CD4-positive, alpha-beta T cell (primary cell): ENCODE measurements at regions not wholly inside any gene's neighbourhood (a gene's known extent, or its start where the extent isn't known, plus 50 kb on each side); places are given as distances from the start of the nearest gene placed in this dataset.

Experiments used
- ATAC-seq: fragments of 200-7000 bp; cut with Tn5 transposase; one replicate; pipeline ENCODE4 v1.10.0; 2022; ENCODE audit warnings: mild to moderate bottlenecking; ENCODE audit not compliant: poor library complexity
- CTCF ChIA-PET: fragments of 350-600 bp; sonication (Branson Sonifier 250); formaldehyde crosslinking; loops from one replicate; lab custom pipeline; 2021; ENCODE audit warnings: antibody characterized with exemption, inconsistent platforms; lab: Charles Lee
- POLR2A ChIA-PET: fragments of 350-600 bp; sonication (Branson Sonifier 250); formaldehyde crosslinking; loops from one replicate; lab custom pipeline; 2021; ENCODE audit warnings: antibody characterized with exemption, inconsistent platforms; lab: Charles Lee
- DNase-seq, 14 experiments: peaks; one replicate each; pipeline ENCODE4 v3.0.0-alpha.2; 2013 to 2020; ENCODE audit warnings: mixed read lengths in 2 of 14
- H3K27ac ChIP-seq, 2 donors: one replicate each; pipeline versions ENCODE4 v1.5.1 to v1.7.0; 2013; ENCODE audit warnings: low read length in 2 of 2, low read depth in 1 of 2, mild to moderate bottlenecking in 1 of 2
- H3K27me3 ChIP-seq, 2 experiments: 1 replicate in 1 of 2; 2 replicates in 1 of 2; pipeline versions ENCODE4 v1.6.1 to v1.7.0; 2013; ENCODE audit warnings: low read length in 2 of 2, control low read depth in 1 of 2, mild to moderate bottlenecking in 1 of 2, moderate library complexity in 1 of 2; ENCODE audit not compliant: insufficient read depth in 2 of 2, control insufficient read depth in 1 of 2
- H3K36me3 ChIP-seq: one replicate; pipeline ENCODE4 v1.6.1; 2013; ENCODE audit warnings: low read length, control low read depth; ENCODE audit not compliant: insufficient read depth
- H3K4me1 ChIP-seq: one replicate; pipeline ENCODE4 v1.6.1; 2013; ENCODE audit warnings: low read length, control low read depth; ENCODE audit not compliant: insufficient read depth
- H3K4me3 ChIP-seq: one replicate; pipeline ENCODE4 v1.5.1; 2013; ENCODE audit warnings: mild to moderate bottlenecking, low read length, moderate library complexity
- H3K9me3 ChIP-seq, 2 experiments: 1 replicate in 1 of 2; 2 replicates in 1 of 2; pipeline versions ENCODE4 v1.6.1 to v1.7.0; 2013; ENCODE audit warnings: low read length in 2 of 2, mild to moderate bottlenecking in 2 of 2, control low read depth in 1 of 2, moderate library complexity in 1 of 2; ENCODE audit not compliant: control insufficient read depth in 1 of 2, insufficient read depth in 1 of 2
- H3K27ac Mint-ChIP-seq: one replicate; pipeline ENCODE4 v1.8.0; 2020; ENCODE audit warnings: mixed read lengths
- H3K27me3 Mint-ChIP-seq: one replicate; pipeline ENCODE4 v1.8.0; 2021; ENCODE audit warnings: mixed read lengths
- H3K36me3 Mint-ChIP-seq: one replicate; pipeline ENCODE4 v1.8.0; 2021; ENCODE audit warnings: low read depth, mixed read lengths
- H3K4me1 Mint-ChIP-seq: one replicate; pipeline ENCODE4 v1.8.0; 2021; ENCODE audit warnings: low read depth, mixed read lengths
- H3K4me3 Mint-ChIP-seq: one replicate; pipeline ENCODE4 v1.8.0; 2020; ENCODE audit warnings: mild to moderate bottlenecking, mixed read lengths
- H3K9me3 Mint-ChIP-seq: one replicate; pipeline ENCODE4 v1.8.0; 2020; ENCODE audit warnings: mixed read lengths
- intact Hi-C, 2 experiments: fragments of 100-400 bp; cut with DNase I in 1 of 2; cut with micrococcal nuclease in 1 of 2; formaldehyde crosslinking; loops; one replicate each; pipeline versions ENCODE4 v1.15.1 to v1.9.0; 2023 to 2025; cut with DNase I, micrococcal nuclease
- TF ChIP-seq, protein P1 (sequence below): fragments of 200-600 bp; IDR thresholded peaks from one replicate; pipeline ENCODE4 v1.8.0; 2022; ENCODE audit warnings: antibody characterized with exemption, mild to moderate bottlenecking

DNA sequence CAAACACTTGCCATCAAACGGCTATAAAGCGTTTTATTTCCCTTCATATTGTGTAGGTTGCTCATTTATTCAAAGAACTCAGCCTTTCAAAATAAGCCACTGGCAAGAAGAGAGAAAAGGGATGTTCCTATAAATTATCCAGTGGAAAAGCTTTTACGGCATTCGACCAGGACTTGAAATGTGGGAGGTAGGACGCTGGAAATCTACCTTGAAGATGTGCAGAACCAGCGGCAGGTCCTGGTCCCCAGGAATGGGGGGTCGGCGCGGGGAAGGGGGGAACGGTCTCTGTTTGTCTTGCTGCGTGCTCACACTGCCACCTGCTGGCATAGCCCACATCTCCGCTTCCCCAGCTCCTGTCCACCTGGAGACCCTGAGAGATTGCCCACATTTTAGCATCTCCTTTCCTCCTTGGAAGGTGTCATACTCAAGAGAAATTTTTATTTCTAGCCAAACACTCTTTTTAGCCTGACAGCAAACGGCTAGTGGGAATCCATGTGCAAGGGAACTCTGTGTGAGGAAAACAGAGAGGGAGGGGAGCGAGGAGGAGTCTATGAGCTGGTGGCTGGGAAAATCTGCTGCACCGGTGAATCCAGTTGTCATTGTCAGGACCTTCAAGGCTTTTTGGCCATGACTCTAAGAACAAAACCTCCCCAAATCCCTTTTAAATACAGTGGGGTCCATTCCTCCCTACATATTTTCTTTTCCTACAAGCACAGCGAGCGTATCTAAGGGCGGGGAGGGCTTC, 349.0 kb upstream of the PKDCC start:
- peaks cover 2% of the 10 kb centered on the region for H3K4me1 ChIP-seq
- Mint-ChIP-seq H3K9me3 (no peaks in the 10 kb centered on the region), H3K4me3 (no peak overlapping the region), H3K4me1 (no peaks in the 10 kb centered on the region), H3K36me3 (no peaks in the 10 kb centered on the region), H3K27ac (no peak overlapping the region), H3K27me3 (peaks cover 15% of the 10 kb centered on the region)
- ATAC-seq, result no peak
- H3K36me3 ChIP-seq, result no peaks in the 10 kb centered on the region
- no peak overlapping the region for H3K4me3 ChIP-seq
- no peak overlapping the region for H3K27ac ChIP-seq
- TF ChIP-seq, protein P1, sequence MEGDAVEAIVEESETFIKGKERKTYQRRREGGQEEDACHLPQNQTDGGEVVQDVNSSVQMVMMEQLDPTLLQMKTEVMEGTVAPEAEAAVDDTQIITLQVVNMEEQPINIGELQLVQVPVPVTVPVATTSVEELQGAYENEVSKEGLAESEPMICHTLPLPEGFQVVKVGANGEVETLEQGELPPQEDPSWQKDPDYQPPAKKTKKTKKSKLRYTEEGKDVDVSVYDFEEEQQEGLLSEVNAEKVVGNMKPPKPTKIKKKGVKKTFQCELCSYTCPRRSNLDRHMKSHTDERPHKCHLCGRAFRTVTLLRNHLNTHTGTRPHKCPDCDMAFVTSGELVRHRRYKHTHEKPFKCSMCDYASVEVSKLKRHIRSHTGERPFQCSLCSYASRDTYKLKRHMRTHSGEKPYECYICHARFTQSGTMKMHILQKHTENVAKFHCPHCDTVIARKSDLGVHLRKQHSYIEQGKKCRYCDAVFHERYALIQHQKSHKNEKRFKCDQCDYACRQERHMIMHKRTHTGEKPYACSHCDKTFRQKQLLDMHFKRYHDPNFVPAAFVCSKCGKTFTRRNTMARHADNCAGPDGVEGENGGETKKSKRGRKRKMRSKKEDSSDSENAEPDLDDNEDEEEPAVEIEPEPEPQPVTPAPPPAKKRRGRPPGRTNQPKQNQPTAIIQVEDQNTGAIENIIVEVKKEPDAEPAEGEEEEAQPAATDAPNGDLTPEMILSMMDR, result peak; percentile 11
- POLR2A ChIA-PET, result no interaction called here
- peak in 4 of 14 experiments; percentile 2 to 20 (median 10) for DNase-seq
- H3K27me3 ChIP-seq, result peaks cover 0 to 1% of the 10 kb centered on the region in 2 experiments
- H3K9me3 ChIP-seq, result no peaks in the 10 kb centered on the region
- intact Hi-C loops, result loop anchor here in 1 of 2 experiments (5.0 kb wide), 1 partner anchor 1787 kb away; no protein-coding TSS in a partner anchor
- CTCF ChIA-PET, result no interaction called here

DNA sequence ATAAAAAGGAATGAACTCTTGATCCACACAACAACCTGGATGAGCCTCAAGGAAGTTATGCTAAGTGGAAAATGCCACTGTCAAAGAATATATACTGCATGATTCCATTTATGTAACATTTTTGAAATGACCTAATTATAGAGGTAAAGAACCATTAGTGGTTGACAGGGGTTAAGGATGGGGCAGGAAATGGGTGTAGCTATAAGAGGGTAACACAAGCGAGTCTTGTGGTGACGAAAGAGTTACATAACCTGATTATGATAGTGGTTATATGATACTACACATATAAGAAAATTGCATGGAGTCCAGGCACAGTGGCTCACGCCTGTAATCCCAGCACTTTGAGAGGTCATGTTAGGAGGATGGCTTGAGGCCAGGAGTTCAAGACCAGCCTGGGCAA, 346.6 kb upstream of the PKDCC start:
- Mint-ChIP-seq H3K4me1 (no peaks in the 10 kb centered on the region), H3K4me3 (no peak overlapping the region), H3K27me3 (peaks cover 15% of the 10 kb centered on the region), H3K9me3 (no peaks in the 10 kb centered on the region), H3K36me3 (no peaks in the 10 kb centered on the region), H3K27ac (no peak overlapping the region)
- Histone ChIP-seq H3K4me1 (peaks cover 2% of the 10 kb centered on the region), H3K9me3 (no peaks in the 10 kb centered on the region), H3K27me3 (no peaks in the 10 kb centered on the region), H3K36me3 (no peaks in the 10 kb centered on the region), H3K27ac (no peak overlapping the region), H3K4me3 (no peak overlapping the region)
- ChIA-PET POLR2A (no interaction called here), CTCF (no interaction called here)
- DNase-seq (peak in 1 of 14 experiments; percentile 10), ATAC-seq (no peak)
- TF ChIP-seq, protein P1, result no peak
- intact Hi-C loops, result no loop called here

DNA sequence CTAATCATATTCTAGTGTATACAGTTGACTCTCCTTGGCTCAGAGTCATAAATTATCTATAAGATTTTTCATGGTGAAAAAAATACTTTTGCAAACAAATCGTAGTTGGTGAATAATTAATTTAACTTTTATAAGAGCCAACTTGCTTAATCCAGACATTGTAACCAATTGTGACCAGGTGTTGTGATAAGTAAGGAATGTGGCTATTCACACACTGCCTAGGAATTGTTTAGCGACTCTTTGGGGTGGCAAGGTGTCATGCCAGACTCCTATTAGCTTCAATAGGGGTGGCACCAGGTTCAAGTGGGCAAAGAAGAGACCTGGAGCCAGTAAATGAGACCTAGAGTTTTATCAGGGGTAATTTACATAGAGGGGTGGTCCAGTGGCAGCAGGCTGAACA, 344.7 kb upstream of the PKDCC start:
- ChIA-PET CTCF (no interaction called here), POLR2A (no interaction called here)
- TF ChIP-seq, protein P1, result no peak

More for the DNA sequence above, 344.7 kb upstream of the PKDCC start:
- Histone ChIP-seq H3K27me3 (no peaks in the 10 kb centered on the region), H3K4me1 (peaks cover 2% of the 10 kb centered on the region), H3K4me3 (no peak overlapping the region), H3K36me3 (no peaks in the 10 kb centered on the region), H3K27ac (no peak overlapping the region), H3K9me3 (no peaks in the 10 kb centered on the region)
- no peaks in the 10 kb centered on the region for H3K9me3 Mint-ChIP-seq
- H3K4me1 Mint-ChIP-seq, result no peaks in the 10 kb centered on the region
- no peak overlapping the region for H3K27ac Mint-ChIP-seq
- H3K36me3 Mint-ChIP-seq, result no peaks in the 10 kb centered on the region
- peaks cover 9% of the 10 kb centered on the region for H3K27me3 Mint-ChIP-seq
- DNase-seq, result no peak
- intact Hi-C loops, result no loop called here
- no peak overlapping the region for H3K4me3 Mint-ChIP-seq
- no peak for ATAC-seq
